SK-N-SH (cell line): ENCODE measurements at regions not wholly inside any gene's neighbourhood (a gene's known extent, or its start where the extent isn't known, plus 50 kb on each side); places are given as distances from the start of the nearest gene placed in this dataset.
"Not testable (repeated sequence)": the region's sequence is repeated elsewhere in the genome, so short reads cannot be mapped to it uniquely, and the experiment has no call there.

ENCODE experiments used
- CTCF ChIP-seq: fragments of 200-600 bp; sonication (generic); IDR thresholded peaks from 2 replicates; pipeline ENCODE4 v1.6.1; 2017; ENCODE audit warnings: antibody characterized with exemption, mild to moderate bottlenecking, moderate library complexity
- NFIC ChIP-seq: IDR thresholded peaks from 2 replicates; pipeline ENCODE4 v1.4.0; 2012; ENCODE audit warnings: borderline replicate concordance
- TAF1 ChIP-seq: IDR thresholded peaks from 2 replicates; pipeline ENCODE4 v1.6.1; 2012; ENCODE audit warnings: low read depth, mild to moderate bottlenecking, low read length, moderate library complexity, borderline replicate concordance

- TF ChIP-seq CTCF, NFIC, TAF1: not testable (repeated sequence)
These were observed 142.3 kb upstream of the NTRK2 start for GRCh38 chr9:84527060-84527720.
